NCI-H2081 (cell line): ENCODE measurements at regions not wholly inside any gene's neighbourhood (a gene's known extent, or its start where the extent isn't known, plus 50 kb on each side); places are given as distances from the start of the nearest gene placed in this dataset.

Experiments
- DNase-seq, 2 experiments: peaks; one replicate each; lab custom pipeline; 2025; lab: John Stamatoyannopoulos, UW

DNA sequence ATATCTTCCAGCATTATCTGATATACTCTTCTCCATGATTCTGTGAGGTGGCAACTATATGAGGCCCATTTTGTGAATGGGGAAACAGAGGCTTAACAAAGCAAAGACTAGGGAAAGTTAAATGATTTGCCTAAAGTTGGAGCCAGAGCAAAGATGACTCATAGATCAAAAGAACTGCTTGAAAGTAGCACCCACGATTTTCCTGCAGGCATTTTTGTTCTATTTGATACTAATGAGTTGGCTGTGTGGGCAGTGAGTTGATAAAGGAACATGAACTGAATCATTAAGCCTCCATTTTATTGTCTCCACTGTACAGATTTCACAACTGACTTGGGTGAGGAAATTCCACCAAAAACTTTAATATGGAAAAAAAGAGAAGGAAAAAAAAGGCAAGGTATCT is 138.9 kb upstream of the IGFBP7 start:
- no peak for DNase-seq

DNA sequence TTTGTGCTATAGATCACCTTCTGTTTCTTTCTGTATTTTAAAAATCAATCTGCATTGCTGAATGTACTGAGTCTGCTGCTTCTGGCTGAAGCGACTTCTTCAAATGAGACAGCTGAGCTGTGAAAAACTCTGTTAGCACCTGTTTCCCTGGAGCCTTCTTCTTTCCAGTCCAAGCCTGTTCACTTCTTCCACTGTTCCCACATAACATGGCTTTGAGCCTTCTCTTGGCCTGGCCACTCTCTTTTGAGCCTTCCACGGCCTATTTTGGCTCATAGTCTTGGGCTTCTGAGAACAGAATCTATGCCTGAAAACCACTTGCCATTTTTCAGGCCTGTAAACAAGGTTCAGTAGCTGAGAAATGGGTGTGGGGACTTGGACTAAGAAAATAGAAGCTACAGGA is 132.9 kb upstream of the IGFBP7 start:
- DNase-seq = no peak

DNA sequence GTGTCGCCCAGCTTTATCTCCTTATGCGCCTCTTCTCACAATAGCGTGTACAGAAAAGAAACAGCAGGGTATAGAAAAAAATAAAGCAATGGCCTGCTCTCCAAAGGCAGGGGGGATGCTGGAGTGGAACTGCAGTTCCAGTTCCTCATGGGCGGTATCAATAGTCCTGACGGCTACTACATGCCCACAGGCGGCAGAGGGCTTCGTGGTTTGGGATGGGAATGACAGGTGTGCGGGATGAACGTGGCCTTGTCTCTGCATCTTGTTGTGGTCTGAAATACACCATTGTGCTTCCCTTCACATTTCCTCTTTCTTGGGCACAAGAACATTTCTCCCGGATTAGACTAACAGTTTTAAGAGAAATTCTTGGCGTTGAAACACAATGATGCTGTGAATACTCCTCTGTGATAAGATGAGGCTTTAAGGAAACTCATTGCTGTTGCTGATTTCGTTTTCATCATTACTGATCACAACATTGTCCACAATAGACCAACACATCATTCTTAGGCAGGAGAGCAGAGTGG is 124.1 kb upstream of the IGFBP7 start:
- DNase-seq = no peak

DNA sequence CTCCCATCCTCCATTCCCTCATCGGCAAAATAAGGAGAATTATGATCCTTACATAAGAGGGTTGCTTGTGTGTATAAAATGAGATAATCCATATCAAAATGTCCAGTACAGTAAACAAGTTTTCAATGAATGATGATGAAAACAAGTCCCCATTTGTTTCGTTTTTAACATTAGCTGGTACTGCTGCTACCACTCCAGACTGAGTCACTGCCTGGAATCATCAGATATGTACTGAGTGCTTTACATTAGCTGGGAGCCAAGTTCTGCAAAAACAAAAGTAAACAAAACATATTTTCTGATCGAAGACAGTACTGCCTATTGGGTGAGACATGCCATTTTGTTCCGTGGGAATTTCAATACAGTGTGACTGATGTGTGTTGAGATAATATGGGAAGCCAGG is 123.2 kb upstream of the IGFBP7 start:
- no peak for DNase-seq

GRCh38 chr4:57231781-57232180 is 121.6 kb upstream of the IGFBP7 start:
- DNase-seq = no peak

DNA sequence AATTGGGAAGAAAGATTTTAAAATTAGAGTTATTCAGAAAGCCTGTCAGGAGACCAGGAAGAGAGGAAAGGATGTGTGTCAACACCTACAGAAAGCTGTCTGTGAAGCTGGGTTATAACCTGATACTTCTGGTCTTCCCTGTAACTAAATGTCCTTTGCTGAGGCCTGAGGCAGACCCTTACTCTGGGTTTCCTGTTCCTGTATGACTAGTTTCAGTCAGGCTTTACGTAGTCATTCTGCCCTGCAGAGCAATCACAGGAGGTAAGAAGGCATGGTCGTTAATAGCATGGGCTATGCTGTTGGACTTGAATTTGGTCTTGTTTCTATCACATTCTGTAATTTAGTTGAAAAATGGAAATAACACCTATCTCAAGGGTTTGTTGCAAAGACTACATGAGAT is 110.5 kb upstream of the IGFBP7 start:
- no peak for DNase-seq

GRCh38 chr4:57220172-57220571 is 110.0 kb upstream of the IGFBP7 start:
- DNase-seq = no peak

- DNase-seq = no peak
Observed at GRCh38 chr4:57219431-57219830, 109.2 kb upstream of the IGFBP7 start.

GRCh38 chr4:57214654-57215411 is 104.6 kb upstream of the IGFBP7 start:
- DNase-seq = no peak

- DNase-seq = no peak
Observed at GRCh38 chr4:57211131-57211530, 100.9 kb upstream of the IGFBP7 start.

DNA sequence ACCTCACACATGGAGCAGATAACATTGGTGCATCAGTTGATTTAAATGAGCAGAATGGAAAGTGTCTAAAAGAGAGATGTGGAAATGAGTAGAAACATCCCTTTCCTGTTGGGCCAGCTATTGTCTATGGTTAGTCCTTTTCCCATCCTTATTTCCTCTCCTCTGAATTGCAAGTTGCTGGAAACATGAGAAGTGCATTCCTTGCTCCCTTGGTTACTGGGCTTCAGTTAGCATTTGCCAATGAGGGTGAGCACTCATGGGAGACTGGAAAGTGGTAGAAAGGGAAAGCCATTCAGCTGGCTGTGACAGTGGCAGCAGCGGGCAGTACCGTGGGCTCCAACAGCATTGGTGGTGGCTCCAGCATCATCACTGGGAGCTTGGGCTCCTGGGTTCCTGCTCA is 96.0 kb upstream of the IGFBP7 start:
- no peak for DNase-seq

DNA sequence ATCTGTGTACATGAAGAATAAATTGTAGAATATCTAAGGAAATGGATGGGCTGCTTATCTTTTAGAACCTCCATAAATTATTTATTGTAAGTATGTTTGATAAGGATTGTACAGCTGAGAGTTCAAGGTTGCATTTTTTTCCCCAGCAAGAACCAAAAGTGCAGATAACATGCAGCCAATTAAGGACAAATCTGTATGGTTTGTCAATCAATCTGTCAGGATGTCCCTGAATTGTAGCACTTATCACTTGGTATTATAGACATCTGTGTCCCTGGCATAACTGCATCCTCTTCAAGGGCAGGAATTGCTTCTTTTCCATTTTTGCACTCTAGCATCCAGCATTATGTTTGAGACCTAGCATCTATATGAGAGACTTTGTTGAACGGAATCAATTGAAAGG is 95.4 kb upstream of the IGFBP7 start:
- DNase-seq = no peak

- no peak for DNase-seq
Observed at GRCh38 chr4:57200799-57201327, 90.7 kb upstream of the IGFBP7 start.

GRCh38 chr4:57199267-57199666 is 89.1 kb upstream of the IGFBP7 start:
- DNase-seq = no peak

DNA sequence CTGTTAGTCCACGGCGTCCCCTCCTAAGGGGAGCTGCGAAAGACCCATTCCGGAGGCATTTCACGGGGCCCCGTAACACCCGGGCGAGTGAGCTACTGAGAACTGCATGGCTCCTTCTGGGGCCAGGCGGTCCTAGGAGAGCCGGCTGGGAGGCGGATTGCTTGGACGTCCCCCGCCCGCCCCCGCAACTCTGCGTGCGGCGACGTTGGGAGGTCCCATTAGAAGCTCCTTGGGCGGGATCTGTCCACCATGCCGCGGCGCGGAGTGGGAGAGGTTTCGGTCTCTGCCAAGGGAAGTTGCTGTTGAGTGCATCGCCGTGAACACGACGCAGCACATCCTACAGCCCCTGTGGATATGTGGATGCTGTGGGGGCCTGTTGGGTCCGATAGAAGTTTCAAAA is 85.4 kb upstream of the IGFBP7 start:
- DNase-seq = no peak

- no peak for DNase-seq
Observed at GRCh38 chr4:57194068-57194611, 84.0 kb upstream of the IGFBP7 start.

DNA sequence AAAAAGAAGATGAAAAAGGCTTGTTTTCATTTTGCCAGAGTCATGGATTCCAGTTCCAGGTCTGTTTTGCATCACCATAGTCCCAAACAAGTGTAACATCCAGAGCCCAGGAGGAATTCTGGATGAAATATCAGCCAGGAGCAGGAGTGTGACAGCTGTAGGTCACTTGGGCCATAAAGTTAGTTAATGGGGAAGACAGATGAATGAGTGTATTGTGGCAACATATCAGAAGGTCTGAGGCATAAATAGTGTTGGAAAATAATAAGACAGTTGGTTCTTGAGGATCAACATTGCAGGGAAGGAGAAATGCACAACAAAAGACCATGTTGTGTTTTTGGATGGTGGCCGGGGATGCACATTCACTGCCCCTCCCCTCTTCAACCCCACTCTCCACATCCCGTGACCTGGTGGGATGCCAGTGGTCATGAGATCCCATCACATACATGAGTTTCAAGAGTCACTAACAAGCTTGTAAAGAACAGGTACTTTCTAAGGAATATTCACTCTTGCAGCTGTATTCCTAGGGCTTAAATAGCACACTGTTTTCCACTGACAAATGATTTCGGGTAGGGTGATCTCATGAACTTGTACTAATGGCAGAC is 83.1 kb upstream of the IGFBP7 start:
- DNase-seq = no peak

DNA sequence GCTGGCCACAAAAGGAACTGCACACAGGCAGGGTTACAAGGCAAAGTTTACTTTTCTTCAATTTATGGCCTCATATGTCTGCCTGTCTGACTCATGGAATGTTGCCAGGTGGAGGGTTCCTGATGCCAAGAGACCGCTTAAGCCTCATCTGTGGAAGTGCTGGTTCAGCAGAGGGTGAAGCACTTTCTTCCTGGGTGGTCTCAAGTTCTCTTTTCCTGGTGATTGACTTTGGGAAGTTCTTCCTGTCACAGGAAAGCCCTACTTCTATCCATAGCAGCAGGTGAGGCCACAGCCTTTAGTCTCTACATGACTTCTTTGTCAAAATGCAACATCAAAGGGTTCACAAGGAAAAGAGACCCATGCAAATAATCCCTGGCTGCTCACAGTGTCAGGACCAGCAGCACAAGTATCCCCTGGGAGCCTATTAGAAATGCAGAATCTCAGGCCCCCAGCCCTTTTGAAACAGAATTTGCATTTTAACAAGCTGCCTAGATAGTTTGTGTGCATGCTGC is 81.4 kb upstream of the IGFBP7 start:
- peak in 1 of 2 experiments; percentile 54 for DNase-seq

GRCh38 chr4:57190601-57191481 is 80.7 kb upstream of the IGFBP7 start:
- no peak for DNase-seq

DNA sequence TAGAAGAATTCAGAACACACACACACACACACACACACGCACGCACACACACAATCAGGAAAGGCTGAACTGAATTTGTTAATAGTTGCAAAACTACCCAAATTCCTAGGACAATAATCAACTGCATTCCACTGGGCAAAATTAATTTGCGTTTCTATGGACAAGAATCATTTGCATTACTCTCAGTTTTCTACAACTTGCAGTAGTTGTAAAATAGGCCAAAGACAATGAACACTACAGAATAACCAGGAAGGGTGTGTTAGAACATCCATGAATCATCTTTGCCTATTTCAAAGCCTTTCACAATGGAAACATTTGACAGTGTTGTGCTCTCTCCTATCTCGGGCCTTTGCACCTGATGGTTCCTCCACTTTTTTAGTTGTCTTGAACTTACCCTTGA is 77.1 kb upstream of the IGFBP7 start:
- no peak for DNase-seq

DNA sequence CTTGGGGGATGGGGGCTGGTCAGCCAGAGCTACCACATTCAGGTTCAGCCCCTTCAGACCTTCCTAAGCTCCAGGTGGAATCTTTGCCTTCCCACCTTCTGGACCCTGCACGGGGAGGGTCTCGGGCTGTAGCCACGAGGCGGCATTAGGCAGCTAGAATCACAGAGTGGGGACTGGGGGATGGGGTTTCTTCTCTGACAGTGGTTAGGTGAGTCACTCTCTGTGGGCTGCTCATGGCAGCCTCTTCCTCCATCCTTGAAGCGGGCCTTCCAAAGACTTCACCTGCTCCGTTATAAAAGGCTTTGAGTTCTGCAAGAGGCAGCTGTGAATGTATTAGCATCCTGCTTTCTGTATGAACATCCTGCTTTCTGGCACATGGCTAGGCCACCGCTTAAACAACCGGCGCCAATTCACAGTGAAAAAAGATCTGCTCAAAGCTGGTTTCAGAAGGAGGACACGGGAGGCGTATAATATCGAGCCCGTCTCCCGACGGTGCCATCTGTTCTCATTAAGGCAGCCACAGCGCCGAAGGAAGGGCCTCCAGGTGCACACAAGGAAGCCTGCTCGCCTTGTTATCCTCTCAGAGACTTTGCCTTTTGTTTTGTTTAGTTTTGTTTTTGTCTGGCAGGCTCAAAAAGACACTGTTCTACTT is 74.3 kb upstream of the IGFBP7 start:
- DNase-seq = no peak
